Caco-2 (cell line): ENCODE measurements at regions not wholly inside any gene's neighbourhood (a gene's known extent, or its start where the extent isn't known, plus 50 kb on each side); places are given as distances from the start of the nearest gene placed in this dataset.

Source experiments
- BruUV-seq: library from RNA; stranded (reverse); fragments of 400-500 nt; replicated peaks from 2 replicates; lab custom pipeline; 2021; lab: Mats Ljungman, UMichigan
- CTCF ChIA-PET: fragments of 300-600 bp; sonication (Branson Sonifier 250); formaldehyde crosslinking; loops from one replicate; lab custom pipeline; 2022; ENCODE audit warnings: antibody characterized with exemption; lab: Charles Lee
- POLR2A ChIA-PET: fragments of 300-600 bp; sonication (Branson Sonifier 250); formaldehyde crosslinking; loops from one replicate; lab custom pipeline; 2022; ENCODE audit warnings: antibody characterized with exemption; lab: Charles Lee
- DNase-seq, 2 experiments: peaks; one replicate each; pipeline versions ENCODE4 v3.0.0 to v3.0.0-alpha.2; 2020 to 2022
- H3K27me3 ChIP-seq: replicated peaks from 2 replicates; pipeline ENCODE4 v1.6.0; 2011; ENCODE audit warnings: low read length; ENCODE audit not compliant: control insufficient read depth, insufficient read depth
- H3K36me3 ChIP-seq: 2 replicates; pipeline ENCODE4 v1.5.1; 2011; ENCODE audit warnings: low read length; ENCODE audit not compliant: control insufficient read depth, insufficient read depth
- H3K4me1 ChIP-seq: fragments of 250-450 bp; sonication (Bioruptor Pico); 2 replicates; pipeline ENCODE4 v1.5.1; 2020; ENCODE audit warnings: mild to moderate bottlenecking
- H3K4me3 ChIP-seq: 2 replicates; pipeline ENCODE4 v1.5.1; 2011; ENCODE audit warnings: low read depth, mild to moderate bottlenecking, control low read depth, low read length
- H3K9me3 ChIP-seq: fragments of 250-450 bp; sonication (Bioruptor Pico); 2 replicates; pipeline ENCODE4 v1.5.1; 2020; ENCODE audit warnings: mild to moderate bottlenecking, moderate library complexity
- H3K27ac Mint-ChIP-seq: one replicate; pipeline ENCODE4 v1.8.0; 2022; ENCODE audit warnings: mixed read lengths; ENCODE audit not compliant: unreplicated experiment
- H3K27me3 Mint-ChIP-seq: one replicate; pipeline ENCODE4 v1.8.0; 2022; ENCODE audit warnings: mixed read lengths; ENCODE audit not compliant: insufficient read depth, unreplicated experiment
- H3K36me3 Mint-ChIP-seq: one replicate; pipeline ENCODE4 v1.8.0; 2022; ENCODE audit warnings: mild to moderate bottlenecking, mixed read lengths; ENCODE audit not compliant: insufficient read depth, unreplicated experiment
- H3K4me1 Mint-ChIP-seq: one replicate; pipeline ENCODE4 v1.8.0; 2022; ENCODE audit warnings: low read depth, mixed read lengths; ENCODE audit not compliant: unreplicated experiment
- H3K4me3 Mint-ChIP-seq: one replicate; pipeline ENCODE4 v1.8.0; 2022; ENCODE audit warnings: mild to moderate bottlenecking, moderate library complexity, mixed read lengths; ENCODE audit not compliant: unreplicated experiment
- H3K9me3 Mint-ChIP-seq: one replicate; pipeline ENCODE4 v1.8.0; 2022; ENCODE audit warnings: mixed read lengths; ENCODE audit not compliant: unreplicated experiment
- intact Hi-C: fragments of 100-400 bp; cut with micrococcal nuclease; formaldehyde crosslinking; loops from one replicate; pipeline ENCODE4 v1.10.0; 2022; ENCODE audit not compliant: unreplicated experiment
- TF ChIP-seq, protein P1 (sequence below), 2 experiments: fragments of 200-600 bp in 1 of 2; IDR thresholded peaks; 1 replicate in 1 of 2; 2 replicates in 1 of 2; pipeline versions ENCODE4 v1.5.1 to v1.8.0; 2011 to 2022; ENCODE audit warnings: antibody characterized with exemption in 1 of 2, control low read depth in 1 of 2, inconsistent platforms in 1 of 2, low read depth in 1 of 2, low read length in 1 of 2, mild to moderate bottlenecking in 1 of 2, moderate library complexity in 1 of 2; ENCODE audit not compliant: insufficient read depth in 1 of 2, severe bottlenecking in 1 of 2, unreplicated experiment in 1 of 2

DNA sequence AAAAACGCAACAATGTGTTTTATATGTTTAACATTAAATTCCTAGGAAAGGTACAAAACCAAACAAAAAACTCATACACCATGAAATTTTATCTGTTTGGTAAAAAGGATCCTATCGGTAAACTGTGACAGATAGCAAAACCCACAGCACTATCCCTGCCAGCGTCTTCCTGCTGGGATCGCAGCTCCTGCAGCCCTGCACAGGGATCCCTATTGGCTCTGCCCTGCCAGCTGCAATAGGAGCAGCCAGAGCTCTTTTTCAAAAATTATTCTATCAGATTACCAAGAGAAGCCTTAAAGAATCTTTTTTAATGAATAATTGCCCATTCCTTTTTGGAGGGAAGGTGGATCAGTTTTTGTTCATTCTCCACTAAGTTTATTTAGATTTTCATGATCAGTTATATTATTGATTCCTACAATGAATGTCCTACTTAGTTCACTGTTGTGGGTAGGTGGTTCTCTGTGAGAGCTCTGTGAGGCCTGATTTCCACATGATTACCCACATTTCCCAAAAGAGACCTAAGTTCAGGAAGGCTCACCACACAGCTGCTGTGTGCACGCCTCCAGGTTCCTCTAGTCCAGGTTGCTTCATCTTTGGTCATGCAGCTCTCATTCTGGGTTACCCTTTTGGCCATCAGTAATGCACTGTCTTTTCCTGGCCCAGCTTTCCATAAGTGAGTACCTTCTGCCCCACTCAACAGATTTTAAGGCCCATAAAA lies 293.8 kb downstream of the FRK start:
- Histone ChIP-seq H3K36me3 (no peaks in the 10 kb centered on the region), H3K27me3 (no peaks in the 10 kb centered on the region), H3K4me3 (no peak overlapping the region), H3K4me1 (no peaks in the 10 kb centered on the region), H3K9me3 (no peaks in the 10 kb centered on the region)
- Mint-ChIP-seq H3K27ac (no peak overlapping the region), H3K27me3 (no peaks in the 10 kb centered on the region), H3K4me3 (no peak overlapping the region), H3K9me3 (no peaks in the 10 kb centered on the region), H3K4me1 (no peaks in the 10 kb centered on the region), H3K36me3 (no peaks in the 10 kb centered on the region)
- intact Hi-C loops = no loop called here
- TF ChIP-seq, protein P1, sequence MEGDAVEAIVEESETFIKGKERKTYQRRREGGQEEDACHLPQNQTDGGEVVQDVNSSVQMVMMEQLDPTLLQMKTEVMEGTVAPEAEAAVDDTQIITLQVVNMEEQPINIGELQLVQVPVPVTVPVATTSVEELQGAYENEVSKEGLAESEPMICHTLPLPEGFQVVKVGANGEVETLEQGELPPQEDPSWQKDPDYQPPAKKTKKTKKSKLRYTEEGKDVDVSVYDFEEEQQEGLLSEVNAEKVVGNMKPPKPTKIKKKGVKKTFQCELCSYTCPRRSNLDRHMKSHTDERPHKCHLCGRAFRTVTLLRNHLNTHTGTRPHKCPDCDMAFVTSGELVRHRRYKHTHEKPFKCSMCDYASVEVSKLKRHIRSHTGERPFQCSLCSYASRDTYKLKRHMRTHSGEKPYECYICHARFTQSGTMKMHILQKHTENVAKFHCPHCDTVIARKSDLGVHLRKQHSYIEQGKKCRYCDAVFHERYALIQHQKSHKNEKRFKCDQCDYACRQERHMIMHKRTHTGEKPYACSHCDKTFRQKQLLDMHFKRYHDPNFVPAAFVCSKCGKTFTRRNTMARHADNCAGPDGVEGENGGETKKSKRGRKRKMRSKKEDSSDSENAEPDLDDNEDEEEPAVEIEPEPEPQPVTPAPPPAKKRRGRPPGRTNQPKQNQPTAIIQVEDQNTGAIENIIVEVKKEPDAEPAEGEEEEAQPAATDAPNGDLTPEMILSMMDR (IDR thresholded peaks at IDR 0.05; ENCODE audit: insufficient read depth in 1 of 2, low read depth in 1 of 2, low read length in 1 of 2, severe bottlenecking in 1 of 2, unreplicated experiment in 1 of 2) = no peak
- BruUV-seq = no TSS peak
- POLR2A ChIA-PET = no interaction called here
- CTCF ChIA-PET = no interaction called here
- no peak for DNase-seq

DNA sequence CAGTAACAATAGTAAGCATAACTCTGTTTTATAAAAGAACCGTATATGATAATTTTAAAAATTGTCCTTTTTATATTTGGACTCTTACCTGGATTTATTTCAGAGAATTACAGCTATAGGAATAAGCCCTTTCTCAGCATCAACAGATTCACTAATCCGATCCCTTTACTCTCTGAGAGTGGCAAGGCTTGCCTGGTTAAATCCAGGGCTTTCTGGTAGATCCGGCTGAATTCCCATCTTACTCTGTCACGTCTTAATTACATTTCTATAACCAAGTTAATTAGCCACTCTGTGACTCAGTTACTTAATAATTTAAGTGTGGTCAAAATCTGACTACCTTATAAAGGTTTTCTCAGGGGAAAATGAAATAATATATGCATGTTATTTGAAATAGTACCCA lies 294.7 kb downstream of the FRK start:
- BruUV-seq = no TSS peak
- Histone ChIP-seq H3K27me3 (no peaks in the 10 kb centered on the region), H3K36me3 (no peaks in the 10 kb centered on the region), H3K4me1 (no peaks in the 10 kb centered on the region), H3K4me3 (no peak overlapping the region), H3K9me3 (no peaks in the 10 kb centered on the region)
- CTCF ChIA-PET = no interaction called here
- intact Hi-C loops = no loop called here
- no peaks in the 10 kb centered on the region for H3K4me1 Mint-ChIP-seq
- no peak for DNase-seq
- H3K4me3 Mint-ChIP-seq = no peak overlapping the region
- no peaks in the 10 kb centered on the region for H3K9me3 Mint-ChIP-seq
- H3K27me3 Mint-ChIP-seq = no peaks in the 10 kb centered on the region
- no peak overlapping the region for H3K27ac Mint-ChIP-seq
- no peaks in the 10 kb centered on the region for H3K36me3 Mint-ChIP-seq
- TF ChIP-seq, protein P1 (IDR thresholded peaks at IDR 0.05; ENCODE audit: insufficient read depth in 1 of 2, low read depth in 1 of 2, low read length in 1 of 2, severe bottlenecking in 1 of 2, unreplicated experiment in 1 of 2) = no peak
- POLR2A ChIA-PET = no interaction called here

DNA sequence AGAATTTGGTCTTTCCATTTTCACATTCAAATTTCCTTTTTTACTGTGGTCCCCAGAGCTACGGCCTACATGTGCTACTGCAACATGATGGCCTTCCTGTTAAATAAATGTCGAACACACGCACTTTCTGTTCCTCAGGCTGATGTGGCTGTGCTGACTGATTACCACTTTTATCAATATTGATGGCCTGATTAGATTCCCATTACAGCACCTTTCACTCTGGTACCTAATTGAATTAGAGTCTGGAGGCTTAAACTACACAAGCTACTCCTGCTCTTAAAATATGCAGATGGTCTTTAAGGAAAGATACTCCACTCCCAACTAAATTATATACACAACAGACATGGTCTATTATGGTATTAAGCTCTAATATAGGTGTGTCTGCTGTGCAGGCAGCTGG lies 301.6 kb downstream of the FRK start:
- Histone ChIP-seq H3K9me3 (no peaks in the 10 kb centered on the region), H3K27me3 (no peaks in the 10 kb centered on the region), H3K4me3 (no peak overlapping the region), H3K4me1 (no peaks in the 10 kb centered on the region), H3K36me3 (no peaks in the 10 kb centered on the region)
- intact Hi-C loops = no loop called here
- no peaks in the 10 kb centered on the region for H3K27me3 Mint-ChIP-seq
- H3K27ac Mint-ChIP-seq = no peak overlapping the region
- ChIA-PET CTCF (no interaction called here), POLR2A (no interaction called here)
- TF ChIP-seq, protein P1 (IDR thresholded peaks at IDR 0.05; ENCODE audit: insufficient read depth in 1 of 2, low read depth in 1 of 2, low read length in 1 of 2, severe bottlenecking in 1 of 2, unreplicated experiment in 1 of 2) = no peak
- no peak overlapping the region for H3K4me3 Mint-ChIP-seq
- H3K4me1 Mint-ChIP-seq = no peaks in the 10 kb centered on the region
- BruUV-seq = no TSS peak
- H3K36me3 Mint-ChIP-seq = no peaks in the 10 kb centered on the region
- H3K9me3 Mint-ChIP-seq = no peaks in the 10 kb centered on the region
- DNase-seq = no peak
